Natural killer cell treated with Interleukin-12 subunit alpha and Interleukin-12 subunit beta and Interleukin-15 and Interleukin-18, amount 100 ng/mL, for 72 hours (primary cell): ENCODE measurements at regions not wholly inside any gene's neighbourhood (a gene's known extent, or its start where the extent isn't known, plus 50 kb on each side); places are given as distances from the start of the nearest gene placed in this dataset.

ENCODE experiments used
- ATAC-seq, 2 donors: fragments of 150-1000 bp; cut with Tn5 transposase in 1 of 2; sonication (Bioruptor Pico), chemical (Tn5 transposase) in 1 of 2; 2 replicates each; pipeline ENCODE4 v1.10.0; 2021
- DNase-seq: peaks from one replicate; pipeline ENCODE4 v3.0.0; 2022; ENCODE audit warnings: low spot score
- H3K27ac Mint-ChIP-seq, 2 donors: 1 replicate in 1 of 2; 2 replicates in 1 of 2; pipeline ENCODE4 v1.8.0; 2022; ENCODE audit warnings: mixed read lengths in 2 of 2, mild to moderate bottlenecking in 1 of 2, moderate library complexity in 1 of 2
- H3K27me3 Mint-ChIP-seq, 2 donors: 1 replicate in 1 of 2; 2 replicates in 1 of 2; pipeline ENCODE4 v1.8.0; 2022; ENCODE audit warnings: mixed read lengths in 2 of 2
- H3K36me3 Mint-ChIP-seq: one replicate; pipeline ENCODE4 v1.8.0; 2022; ENCODE audit warnings: mixed read lengths
- H3K4me1 Mint-ChIP-seq, 2 donors: 1 replicate in 1 of 2; 2 replicates in 1 of 2; pipeline ENCODE4 v1.8.0; 2022; ENCODE audit warnings: low read depth in 2 of 2, mixed read lengths in 2 of 2, mild to moderate bottlenecking in 1 of 2
- H3K4me3 Mint-ChIP-seq: one replicate; pipeline ENCODE4 v1.8.0; 2022; ENCODE audit warnings: mixed read lengths
- H3K9me3 Mint-ChIP-seq: 2 replicates; pipeline ENCODE4 v1.8.0; 2022; ENCODE audit warnings: mixed read lengths

- H3K27ac Mint-ChIP-seq = no peak overlapping the region
Observed at GRCh38 chr6:131394768-131395432, 178.1 kb upstream of the ARG1 start.

GRCh38 chr6:131398176-131398575 is 174.8 kb upstream of the ARG1 start:
- Mint-ChIP-seq H3K4me1 (peaks cover 0 to 5% of the 10 kb centered on the region in 2 donors), H3K4me3 (no peak overlapping the region), H3K36me3 (no peaks in the 10 kb centered on the region), H3K27me3 (peaks cover 2 to 8% of the 10 kb centered on the region in 2 donors), H3K27ac (no peak overlapping the region), H3K9me3 (peaks cover 5% of the 10 kb centered on the region)
- DNase-seq (no peak), ATAC-seq (no peak)

More at GRCh38 chr6:131394768-131395432, 178.1 kb upstream of the ARG1 start:
- DNase-seq (no peak), ATAC-seq (no peak)
- no peaks in the 10 kb centered on the region for H3K4me1 Mint-ChIP-seq
- H3K4me3 Mint-ChIP-seq = no peak overlapping the region
- no peaks in the 10 kb centered on the region for H3K9me3 Mint-ChIP-seq
- H3K27me3 Mint-ChIP-seq = peaks cover 8 to 22% of the 10 kb centered on the region in 2 donors
- H3K36me3 Mint-ChIP-seq = no peaks in the 10 kb centered on the region

DNA sequence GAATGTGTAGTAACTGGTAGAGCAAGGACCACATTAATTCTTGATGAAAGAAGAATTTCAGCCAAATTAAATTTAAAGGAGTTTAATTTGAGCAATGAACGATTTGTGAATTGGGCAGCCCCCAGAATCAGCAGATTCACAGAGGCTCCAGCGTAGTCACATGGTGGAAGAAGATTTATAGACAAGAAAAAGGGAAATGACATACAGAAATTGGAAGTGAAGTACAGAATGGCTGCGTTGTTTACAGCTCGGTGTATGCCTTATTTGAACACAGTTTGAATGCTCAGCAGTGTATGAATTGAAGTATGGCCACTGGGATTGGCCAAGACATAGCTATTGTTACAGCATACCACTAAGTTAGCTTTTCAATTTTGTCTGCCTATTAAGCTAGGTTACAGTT is 173.6 kb upstream of the ARG1 start:
- H3K36me3 Mint-ChIP-seq = no peaks in the 10 kb centered on the region

DNA sequence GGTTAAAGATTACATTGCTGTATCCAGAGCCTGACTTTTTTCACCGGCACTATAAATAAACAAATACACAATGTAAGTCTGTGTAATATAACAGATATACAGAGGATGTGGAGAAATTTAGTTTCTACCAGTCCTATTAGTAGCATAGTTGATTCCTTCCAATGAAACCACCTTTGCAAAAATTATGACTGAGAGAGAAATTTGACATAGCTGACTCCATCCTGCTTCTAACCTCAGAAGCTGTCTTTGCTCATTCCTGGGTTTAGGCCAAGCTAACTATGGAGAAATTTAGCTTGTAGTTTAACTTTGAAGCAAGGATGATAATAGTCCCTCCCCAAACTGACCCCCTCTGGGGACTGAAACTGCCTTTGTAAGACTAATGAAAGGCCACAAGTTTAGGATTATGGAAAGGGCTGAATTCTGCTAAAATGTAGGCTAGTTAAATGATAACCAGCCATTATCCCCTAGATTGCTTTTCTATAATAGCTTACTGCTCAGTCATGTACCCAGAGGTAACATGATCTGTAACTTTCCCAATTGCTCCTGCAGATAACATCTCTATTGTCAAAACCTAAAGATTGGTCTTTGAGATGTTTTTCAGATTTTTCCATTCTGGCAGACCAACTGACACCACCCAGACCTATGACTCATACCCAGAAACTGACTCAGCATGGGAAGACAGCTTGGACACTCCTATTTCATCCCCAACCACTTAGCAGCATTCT is 172.8 kb upstream of the ARG1 start:
- Mint-ChIP-seq H3K36me3 (no peaks in the 10 kb centered on the region), H3K4me1 (peaks cover 0 to 5% of the 10 kb centered on the region in 2 donors), H3K27ac (no peak overlapping the region), H3K9me3 (peaks cover 5% of the 10 kb centered on the region), H3K27me3 (peaks cover 2 to 10% of the 10 kb centered on the region in 2 donors), H3K4me3 (no peak overlapping the region)
- no peak for DNase-seq
- no peak for ATAC-seq

More for the DNA sequence above, 173.6 kb upstream of the ARG1 start:
- Mint-ChIP-seq H3K27me3 (peaks cover 2 to 13% of the 10 kb centered on the region in 2 donors), H3K9me3 (peaks cover 5% of the 10 kb centered on the region), H3K4me1 (peaks cover 0 to 5% of the 10 kb centered on the region in 2 donors), H3K4me3 (no peak overlapping the region), H3K27ac (no peak overlapping the region)
- DNase-seq (no peak), ATAC-seq (no peak)

DNA sequence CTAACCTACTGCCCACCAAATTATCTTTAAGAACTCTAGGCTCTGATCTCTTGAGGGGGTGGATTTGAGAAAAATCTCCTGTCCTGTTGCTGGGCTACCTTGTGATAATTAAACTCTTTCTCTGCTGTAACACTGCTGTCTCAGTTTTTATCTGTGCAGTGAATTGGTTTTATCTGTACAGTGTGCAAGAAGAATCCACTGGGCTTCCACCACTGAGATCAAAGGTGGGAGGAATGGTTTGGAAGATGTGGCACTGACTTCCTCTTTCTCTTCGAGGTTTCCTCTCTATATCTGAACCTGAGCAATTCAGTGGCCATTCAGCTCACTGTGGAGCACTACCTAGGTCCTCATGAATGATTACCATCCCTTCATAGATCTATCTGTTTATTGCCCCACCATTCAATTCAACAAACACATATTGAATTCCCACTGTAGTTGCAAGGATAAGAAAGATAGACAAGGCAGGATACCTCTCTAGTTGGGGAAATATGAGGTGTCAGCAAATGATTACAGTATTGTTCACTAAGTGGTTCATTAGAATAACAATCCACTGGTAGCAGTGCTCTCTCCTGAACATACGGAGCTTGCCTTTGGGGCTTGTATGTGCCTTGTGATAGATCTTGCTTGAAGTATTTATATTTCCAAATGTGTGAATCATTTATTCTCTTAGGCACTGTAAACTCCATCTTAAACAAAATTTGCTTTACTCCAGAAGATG is 172.1 kb upstream of the ARG1 start:
- H3K27me3 Mint-ChIP-seq = peaks cover 0 to 11% of the 10 kb centered on the region in 2 donors
- H3K36me3 Mint-ChIP-seq = no peaks in the 10 kb centered on the region
- no peak overlapping the region for H3K4me3 Mint-ChIP-seq
- peaks cover 5% of the 10 kb centered on the region for H3K9me3 Mint-ChIP-seq
- ATAC-seq (no peak), DNase-seq (no peak)
- no peak overlapping the region for H3K27ac Mint-ChIP-seq
- peaks cover 0 to 5% of the 10 kb centered on the region in 2 donors for H3K4me1 Mint-ChIP-seq

GRCh38 chr6:131408811-131409210 is 164.2 kb upstream of the ARG1 start:
- DNase-seq = no peak
- Mint-ChIP-seq H3K27me3 (peaks cover 0 to 11% of the 10 kb centered on the region in 2 donors), H3K9me3 (no peaks in the 10 kb centered on the region), H3K4me1 (no peaks in the 10 kb centered on the region), H3K36me3 (no peaks in the 10 kb centered on the region), H3K4me3 (no peak overlapping the region), H3K27ac (no peak overlapping the region)
- no peak for ATAC-seq

DNA sequence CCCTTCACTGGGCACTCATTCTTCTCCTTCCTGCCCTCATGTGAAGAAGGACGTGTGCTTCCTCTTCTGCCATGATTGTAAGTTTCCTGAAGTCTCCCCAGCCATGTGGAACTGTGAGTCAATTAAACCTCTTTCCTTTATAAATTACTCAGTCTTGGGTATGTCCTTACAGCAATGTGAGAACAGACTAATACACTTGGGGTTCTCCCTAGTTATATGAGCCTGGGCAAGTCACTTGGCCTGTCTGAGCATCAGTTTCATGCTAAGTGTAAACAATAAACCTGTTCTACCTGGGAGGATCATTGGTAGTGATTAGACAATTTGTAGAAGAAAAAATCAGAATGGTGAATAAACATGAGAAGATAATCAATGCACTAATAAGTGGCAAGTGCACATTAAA is 162.2 kb upstream of the ARG1 start:
- DNase-seq (no peak), ATAC-seq (no peak)
- Mint-ChIP-seq H3K9me3 (no peaks in the 10 kb centered on the region), H3K27me3 (peaks cover 0 to under 1% of the 10 kb centered on the region in 2 donors), H3K4me3 (no peak overlapping the region), H3K4me1 (no peaks in the 10 kb centered on the region), H3K36me3 (no peaks in the 10 kb centered on the region), H3K27ac (no peak overlapping the region)

DNA sequence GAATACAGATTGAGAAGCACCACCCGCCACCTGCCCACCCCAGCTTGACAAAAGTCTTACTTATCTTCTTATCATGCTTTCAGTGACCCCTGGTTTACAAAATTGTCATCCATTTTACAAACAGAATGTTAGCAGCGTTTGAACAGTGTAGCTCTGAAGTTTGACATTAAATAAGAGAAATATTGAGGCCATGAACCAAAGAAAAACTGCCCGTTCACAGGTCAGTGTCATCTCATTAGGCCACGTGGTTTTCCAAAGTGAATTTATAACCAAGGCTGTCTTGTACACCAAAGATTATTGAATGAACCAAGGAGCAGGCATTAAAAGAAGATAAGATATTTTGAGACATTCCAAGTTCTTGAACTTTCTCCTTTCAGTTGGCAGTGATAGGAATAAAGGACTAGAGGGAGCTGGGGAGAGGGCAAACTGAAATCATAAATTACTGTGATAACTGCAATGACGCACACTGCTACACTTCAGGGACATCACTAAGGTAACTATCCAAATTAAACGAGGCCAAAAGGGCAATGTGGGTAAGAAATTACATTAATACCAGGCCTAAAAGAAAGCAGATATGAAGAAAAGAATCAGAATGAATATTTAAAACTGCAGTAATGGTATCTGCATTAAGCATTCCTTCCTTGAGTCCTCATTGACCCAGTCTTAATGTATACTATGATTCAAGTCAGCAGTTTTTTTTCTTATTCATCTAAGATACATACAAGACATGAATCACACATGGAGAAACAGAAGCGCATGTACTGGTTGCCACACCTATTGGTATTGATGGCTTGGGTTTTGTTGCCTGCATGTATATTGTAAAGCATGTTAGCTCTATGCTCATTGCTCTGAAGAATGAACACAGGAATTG is 159.8 kb upstream of the ARG1 start:
- Mint-ChIP-seq H3K36me3 (no peaks in the 10 kb centered on the region), H3K9me3 (no peaks in the 10 kb centered on the region), H3K27me3 (no peaks in the 10 kb centered on the region), H3K4me1 (no peaks in the 10 kb centered on the region), H3K4me3 (no peak overlapping the region), H3K27ac (no peak overlapping the region)
- no peak for DNase-seq
- no peak for ATAC-seq

- DNase-seq = no peak
- Mint-ChIP-seq H3K27me3 (no peaks in the 10 kb centered on the region), H3K27ac (no peak overlapping the region), H3K4me1 (no peaks in the 10 kb centered on the region), H3K4me3 (no peak overlapping the region), H3K9me3 (no peaks in the 10 kb centered on the region), H3K36me3 (no peaks in the 10 kb centered on the region)
- no peak for ATAC-seq
Observed at GRCh38 chr6:131413831-131414191, 159.2 kb upstream of the ARG1 start.

GRCh38 chr6:131414956-131415355 is 158.1 kb upstream of the ARG1 start:
- no peaks in the 10 kb centered on the region for H3K36me3 Mint-ChIP-seq
- H3K4me3 Mint-ChIP-seq = no peak overlapping the region
- ATAC-seq = no peak
- H3K4me1 Mint-ChIP-seq = no peaks in the 10 kb centered on the region
- no peak for DNase-seq
- H3K9me3 Mint-ChIP-seq = no peaks in the 10 kb centered on the region
- no peak overlapping the region for H3K27ac Mint-ChIP-seq
- no peaks in the 10 kb centered on the region for H3K27me3 Mint-ChIP-seq

DNA sequence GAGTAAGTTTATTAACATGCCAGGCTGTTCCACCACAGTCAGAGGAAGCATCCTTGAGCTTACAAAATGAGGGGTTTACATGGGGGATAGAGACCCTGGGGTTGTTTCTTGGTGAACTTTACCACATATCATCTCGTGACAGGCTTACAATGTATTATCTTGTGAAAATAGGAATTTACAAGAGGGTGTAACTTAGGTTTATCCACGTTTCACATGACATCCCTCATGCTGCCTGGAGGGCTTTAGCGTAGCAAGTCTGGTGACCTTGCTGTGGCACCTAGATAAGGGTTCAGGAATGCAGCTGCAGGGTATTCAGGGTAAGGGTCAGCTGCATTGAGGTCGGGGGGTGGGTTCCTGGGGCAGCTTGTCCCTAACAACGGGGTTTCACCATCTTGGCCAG is 154.6 kb upstream of the ARG1 start:
- Mint-ChIP-seq H3K4me1 (no peaks in the 10 kb centered on the region), H3K36me3 (no peaks in the 10 kb centered on the region), H3K9me3 (no peaks in the 10 kb centered on the region), H3K4me3 (no peak overlapping the region), H3K27ac (no peak overlapping the region), H3K27me3 (peaks cover 10 to 12% of the 10 kb centered on the region in 2 donors)
- ATAC-seq = no peak
- DNase-seq = no peak

DNA sequence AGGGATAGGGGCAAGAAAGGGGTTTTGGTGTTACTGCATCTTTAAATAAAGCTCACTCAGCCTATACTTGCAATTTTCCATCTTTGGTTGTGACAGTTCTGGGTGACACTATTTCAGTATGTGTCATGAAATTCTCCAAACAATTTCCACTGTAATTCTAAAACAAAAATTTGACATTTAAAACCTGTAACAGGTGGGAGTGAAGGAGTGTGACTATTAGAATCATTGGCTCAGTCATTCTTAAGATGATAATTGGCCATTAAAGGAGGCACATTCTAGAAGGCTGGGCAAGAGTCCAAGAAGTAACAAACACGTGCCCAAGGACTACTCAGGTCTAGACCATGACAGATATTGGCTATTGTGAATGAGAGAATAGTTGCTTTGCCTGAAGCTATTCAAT is 153.3 kb upstream of the ARG1 start:
- Mint-ChIP-seq H3K36me3 (no peaks in the 10 kb centered on the region), H3K27me3 (peaks cover 10 to 12% of the 10 kb centered on the region in 2 donors), H3K4me1 (no peaks in the 10 kb centered on the region), H3K9me3 (no peaks in the 10 kb centered on the region), H3K4me3 (no peak overlapping the region), H3K27ac (no peak overlapping the region)
- ATAC-seq (no peak), DNase-seq (no peak)

GRCh38 chr6:131424016-131424415 is 149.0 kb upstream of the ARG1 start:
- Mint-ChIP-seq H3K27me3 (peaks cover 10 to 12% of the 10 kb centered on the region in 2 donors), H3K4me3 (no peak overlapping the region), H3K36me3 (no peaks in the 10 kb centered on the region), H3K4me1 (peaks cover 0 to 3% of the 10 kb centered on the region in 2 donors), H3K9me3 (no peaks in the 10 kb centered on the region), H3K27ac (no peak overlapping the region)
- DNase-seq (no peak), ATAC-seq (no peak)
